H1 (cell line): ENCODE measurements at regions not wholly inside any gene's neighbourhood (a gene's known extent, or its start where the extent isn't known, plus 50 kb on each side); places are given as distances from the start of the nearest gene placed in this dataset.

ENCODE experiments used
- CTCF ChIA-PET: fragments of 300-600 bp; sonication (Branson Sonifier 250); formaldehyde crosslinking; loops from one replicate; lab custom pipeline; 2021; ENCODE audit not compliant: partially characterized antibody; lab: Charles Lee
- POLR2A ChIA-PET: fragments of 300-600 bp; sonication (Branson Sonifier 250); formaldehyde crosslinking; loops from one replicate; lab custom pipeline; 2021; ENCODE audit warnings: inconsistent platforms; ENCODE audit not compliant: partially characterized antibody; lab: Charles Lee
- DNase-seq, 2 experiments: peaks; one replicate each; pipeline versions ENCODE4 v3.0.0 to v3.0.0-alpha.2; 2010 to 2022; ENCODE audit warnings: low spot score in 2 of 2, low read depth in 1 of 2, mixed read lengths in 1 of 2
- FAIRE-seq: peaks from 2 replicates; lab custom pipeline; 2011; peaks lifted over from hg19 to GRCh38; lab: Jason Lieb, UNC
- H2AFZ ChIP-seq: 2 replicates; pipeline ENCODE4 v1.8.1; 2012; ENCODE audit warnings: low read length, inconsistent platforms
- H2AK5ac ChIP-seq: 2 replicates; pipeline ENCODE4 v1.6.1; 2013; ENCODE audit warnings: low read depth, low read length
- H2BK120ac ChIP-seq: replicated peaks from 2 replicates; pipeline ENCODE3; 2013; ENCODE audit warnings: low read depth, low read length, inconsistent platforms
- H2BK12ac ChIP-seq: 2 replicates; pipeline ENCODE4 v1.6.1; 2013; ENCODE audit warnings: low read depth, low read length
- H2BK15ac ChIP-seq: 2 replicates; pipeline ENCODE4 v1.6.1; 2013; ENCODE audit warnings: low read length
- H2BK20ac ChIP-seq: 2 replicates; pipeline ENCODE4 v1.6.1; 2013; ENCODE audit warnings: low read length
- H2BK5ac ChIP-seq: 2 replicates; pipeline ENCODE4 v1.6.1; 2013; ENCODE audit warnings: low read depth, low read length
- H3K14ac ChIP-seq: 2 replicates; pipeline ENCODE4 v1.6.1; 2013; ENCODE audit warnings: inconsistent platforms; ENCODE audit not compliant: insufficient read length
- H3K18ac ChIP-seq: 2 replicates; pipeline ENCODE4 v1.6.1; 2013; ENCODE audit warnings: low read length; ENCODE audit errors: extremely low read depth
- H3K23ac ChIP-seq: 2 replicates; pipeline ENCODE4 v1.6.1; 2013; ENCODE audit warnings: inconsistent platforms; ENCODE audit not compliant: insufficient read length
- H3K23me2 ChIP-seq: 2 replicates; pipeline ENCODE4 v1.6.1; 2013; ENCODE audit warnings: low read depth, low read length
- H3K27ac ChIP-seq: 2 replicates; pipeline ENCODE4 v1.6.1; 2011; ENCODE audit warnings: low read depth, low read length, inconsistent platforms
- H3K27me3 ChIP-seq, 4 experiments: replicated peaks in 1 of 4; 1 replicate in 1 of 4; 2 replicates in 3 of 4; pipeline versions ENCODE4 v1.6.1 to v1.8.1; 2011 to 2013; ENCODE audit warnings: low read length in 3 of 4, mild to moderate bottlenecking in 3 of 4, inconsistent platforms in 2 of 4, mixed read lengths in 2 of 4, moderate library complexity in 1 of 4; ENCODE audit not compliant: control insufficient read depth in 3 of 4, insufficient read depth in 3 of 4; ENCODE audit errors: extremely low read depth in 1 of 4
- H3K36me3 ChIP-seq, 4 experiments: 2 replicates each; pipeline versions ENCODE4 v1.6.1 to v1.8.1; 2011 to 2013; ENCODE audit warnings: mild to moderate bottlenecking in 4 of 4, low read length in 3 of 4, moderate library complexity in 2 of 4, control low read depth in 1 of 4, inconsistent platforms in 1 of 4; ENCODE audit not compliant: insufficient read depth in 4 of 4, control insufficient read depth in 2 of 4
- H3K4ac ChIP-seq: replicated peaks from 2 replicates; pipeline ENCODE3; 2013; ENCODE audit warnings: low read length, low read depth, mixed read lengths, inconsistent platforms; ENCODE audit not compliant: insufficient read length
- H3K4me1 ChIP-seq, 4 experiments: replicated peaks in 1 of 4; 1 replicate in 1 of 4; 2 replicates in 3 of 4; pipeline versions ENCODE4 v1.6.1 to v1.8.1; 2011 to 2013; ENCODE audit warnings: low read length in 3 of 4, inconsistent platforms in 2 of 4, mixed read lengths in 1 of 4; ENCODE audit not compliant: insufficient read depth in 4 of 4, control insufficient read depth in 3 of 4
- H3K4me2 ChIP-seq, 2 experiments: 2 replicates each; pipeline versions ENCODE4 v1.6.1 to v1.8.1; 2011 to 2013; ENCODE audit warnings: low read depth in 2 of 2, low read length in 2 of 2, control low read depth in 1 of 2, inconsistent platforms in 1 of 2, mild to moderate bottlenecking in 1 of 2; ENCODE audit not compliant: insufficient read depth in 1 of 2
- H3K4me3 ChIP-seq, 4 experiments: fragments of 200-600, 300-600 bp in 1 of 4; sonication (generic), shearing (Covaris generic), sonication (Bioruptor Twin) in 1 of 4; 2 replicates each; pipeline versions ENCODE4 v1.5.1 to v1.8.1; 2011 to 2016; ENCODE audit warnings: low read length in 4 of 4, low read depth in 3 of 4, control low read depth in 2 of 4, inconsistent platforms in 2 of 4, mild to moderate bottlenecking in 2 of 4, mixed read lengths in 1 of 4, moderate library complexity in 1 of 4; ENCODE audit not compliant: insufficient read depth in 2 of 4; ENCODE audit errors: extremely low read depth in 1 of 4
- H3K56ac ChIP-seq: replicated peaks from 2 replicates; pipeline ENCODE3; 2013; ENCODE audit warnings: low read depth, mild to moderate bottlenecking, mixed read lengths, low read length, inconsistent platforms; ENCODE audit not compliant: insufficient read length
- H3K79me1 ChIP-seq: 2 replicates; pipeline ENCODE4 v1.6.1; 2013; ENCODE audit warnings: low read depth, low read length, control low read depth
- H3K79me2 ChIP-seq, 2 experiments: 2 replicates each; pipeline versions ENCODE4 v1.6.1 to v1.8.1; 2012 to 2013; ENCODE audit warnings: low read length in 2 of 2, mild to moderate bottlenecking in 2 of 2, inconsistent platforms in 1 of 2; ENCODE audit not compliant: insufficient read depth in 2 of 2, control insufficient read depth in 1 of 2
- H3K9ac ChIP-seq, 4 experiments: replicated peaks in 1 of 4; 1 replicate in 1 of 4; 2 replicates in 3 of 4; pipeline versions ENCODE4 v1.6.1 to v1.8.1; 2011 to 2013; ENCODE audit warnings: low read depth in 3 of 4, low read length in 3 of 4, control low read depth in 2 of 4, mild to moderate bottlenecking in 2 of 4, moderate library complexity in 2 of 4, inconsistent platforms in 1 of 4; ENCODE audit errors: extremely low read depth in 1 of 4
- H3K9me3 ChIP-seq, 2 experiments: 2 replicates each; pipeline versions ENCODE4 v1.6.1 to v1.8.1; 2012 to 2013; ENCODE audit warnings: mild to moderate bottlenecking in 2 of 2, moderate library complexity in 2 of 2, control low read depth in 1 of 2, inconsistent platforms in 1 of 2, low read depth in 1 of 2, low read length in 1 of 2, mixed read lengths in 1 of 2; ENCODE audit not compliant: insufficient read depth in 2 of 2
- H4K20me1 ChIP-seq, 2 experiments: replicated peaks in 1 of 2; 2 replicates each; pipeline versions ENCODE3 to v1.8.1; 2011 to 2013; ENCODE audit warnings: inconsistent platforms in 2 of 2, low read length in 2 of 2, mild to moderate bottlenecking in 1 of 2; ENCODE audit not compliant: insufficient read depth in 2 of 2, control insufficient read depth in 1 of 2
- H4K5ac ChIP-seq: 2 replicates; pipeline ENCODE4 v1.6.1; 2013; ENCODE audit warnings: low read length, low read depth, mixed read lengths, inconsistent platforms; ENCODE audit not compliant: insufficient read length
- H4K8ac ChIP-seq: 2 replicates; pipeline ENCODE4 v1.8.0; 2013; ENCODE audit warnings: mild to moderate bottlenecking, moderate library complexity, low read length, inconsistent platforms; ENCODE audit not compliant: insufficient read depth; ENCODE audit errors: extremely low read depth
- H4K91ac ChIP-seq: replicated peaks from 2 replicates; pipeline ENCODE3; 2013; ENCODE audit warnings: low read length, mixed read lengths, inconsistent platforms; ENCODE audit not compliant: insufficient read length
- BCL11A ChIP-seq, 2 experiments: IDR thresholded peaks; one replicate each; pipeline ENCODE4 v1.6.1; 2011; ENCODE audit warnings: low read depth in 2 of 2, low read length in 2 of 2, mild to moderate bottlenecking in 2 of 2
- EGR1 ChIP-seq: IDR thresholded peaks from 2 replicates; pipeline ENCODE4 v1.6.1; 2011; ENCODE audit warnings: low read depth, low read length, borderline replicate concordance
- EZH2 ChIP-seq: fragments of 200-600 bp; sonication (generic); IDR thresholded peaks from 2 replicates; pipeline ENCODE4 v1.7.1; 2012; ENCODE audit warnings: low read depth, mild to moderate bottlenecking, moderate library complexity, low read length, inconsistent platforms; ENCODE audit not compliant: severe bottlenecking
- KDM1A ChIP-seq: fragments of 200-600, 300-600 bp; sonication (generic); IDR thresholded peaks from 2 replicates; pipeline ENCODE4 v1.7.1; 2016; ENCODE audit warnings: mild to moderate bottlenecking, low read length, borderline replicate concordance
- KDM4A ChIP-seq: IDR thresholded peaks from one replicate; pipeline ENCODE4 v1.7.1; 2012; ENCODE audit warnings: low read depth, mild to moderate bottlenecking, moderate library complexity, low read length, inconsistent platforms; ENCODE audit not compliant: severe bottlenecking
- MAFK ChIP-seq: IDR thresholded peaks from 2 replicates; pipeline ENCODE4 v1.6.1; 2012; ENCODE audit warnings: low read depth, mild to moderate bottlenecking, improper control_type of control experiment, low read length
- POLR2AphosphoS5 ChIP-seq: IDR thresholded peaks from 2 replicates; pipeline ENCODE4 v1.6.1; 2011; ENCODE audit warnings: low read depth, low read length
- RFX5 ChIP-seq: IDR thresholded peaks from 2 replicates; pipeline ENCODE4 v1.6.1; 2011; ENCODE audit warnings: low read depth, low read length, improper control_type of control experiment, borderline replicate concordance
- WGBS, 2 experiments: shearing (Covaris generic) in 1 of 2; methylation state at CpG; one replicate each; pipeline versions ENCODE4 v1.1.6 to v1.1.7; 2013 to 2015; ENCODE audit warnings: low lambda C conversion rate in 2 of 2, mixed read lengths in 2 of 2, inconsistent platforms in 1 of 2, low coverage in 1 of 2, missing lambda C conversion rate in 1 of 2; ENCODE audit not compliant: insufficient replicate concordance in 2 of 2, insufficient coverage in 1 of 2, insufficient read length in 1 of 2; ENCODE audit errors: extremely low coverage in 1 of 2, missing lambda C conversion rate in 1 of 2; 5-methylcytosine and 5-hydroxymethylcytosine counted together
- TF ChIP-seq, protein P1 (sequence below), 3 experiments: IDR thresholded peaks; 1 replicate in 2 of 3; 2 replicates in 1 of 3; pipeline versions ENCODE4 v1.5.1 to v1.6.1; 2011; ENCODE audit warnings: low read length in 3 of 3, mild to moderate bottlenecking in 3 of 3, inconsistent platforms in 2 of 3, low read depth in 1 of 3, moderate library complexity in 1 of 3; ENCODE audit not compliant: insufficient read depth in 1 of 3; ENCODE audit errors: control extremely low read depth in 1 of 3

- Histone ChIP-seq H4K20me1 (no peaks in the 10 kb centered on the region), H3K36me3 (no peaks in the 10 kb centered on the region), H3K18ac (no peak overlapping the region), H4K8ac (no peak overlapping the region), H3K4me3 (no peak overlapping the region), H3K4ac (no peak overlapping the region), H3K4me2 (no peak overlapping the region), H2AFZ (no peak overlapping the region), H2BK12ac (no peak overlapping the region), H3K9me3 (no peaks in the 10 kb centered on the region), H3K4me1 (no peaks in the 10 kb centered on the region), H2BK15ac (no peak overlapping the region), H3K23me2 (no peaks in the 10 kb centered on the region), H3K56ac (no peak overlapping the region), H2BK5ac (no peak overlapping the region), H3K79me1 (no peaks in the 10 kb centered on the region), H2AK5ac (no peak overlapping the region), H3K9ac (no peak overlapping the region), H3K14ac (no peak overlapping the region), H3K23ac (no peak overlapping the region), H4K5ac (no peak overlapping the region), H3K79me2 (no peaks in the 10 kb centered on the region), H2BK20ac (no peak overlapping the region), H3K27ac (no peak overlapping the region), H4K91ac (no peak overlapping the region), H3K27me3 (no peaks in the 10 kb centered on the region), H2BK120ac (no peak overlapping the region)
- WGBS, 2 experiments = 97% methylated on average over 2 of the region's 2 CpGs; no CpG with 5 or more reads in 1 of the 2 experiments
- FAIRE-seq (no peak), DNase-seq (no peak)
- ChIA-PET CTCF (no interaction called here), POLR2A (interaction anchor here (0.7 kb wide), 1 partner anchor 185 kb away, joined by 3 read pairs; no protein-coding TSS in a partner anchor)
- TF ChIP-seq, protein P1, sequence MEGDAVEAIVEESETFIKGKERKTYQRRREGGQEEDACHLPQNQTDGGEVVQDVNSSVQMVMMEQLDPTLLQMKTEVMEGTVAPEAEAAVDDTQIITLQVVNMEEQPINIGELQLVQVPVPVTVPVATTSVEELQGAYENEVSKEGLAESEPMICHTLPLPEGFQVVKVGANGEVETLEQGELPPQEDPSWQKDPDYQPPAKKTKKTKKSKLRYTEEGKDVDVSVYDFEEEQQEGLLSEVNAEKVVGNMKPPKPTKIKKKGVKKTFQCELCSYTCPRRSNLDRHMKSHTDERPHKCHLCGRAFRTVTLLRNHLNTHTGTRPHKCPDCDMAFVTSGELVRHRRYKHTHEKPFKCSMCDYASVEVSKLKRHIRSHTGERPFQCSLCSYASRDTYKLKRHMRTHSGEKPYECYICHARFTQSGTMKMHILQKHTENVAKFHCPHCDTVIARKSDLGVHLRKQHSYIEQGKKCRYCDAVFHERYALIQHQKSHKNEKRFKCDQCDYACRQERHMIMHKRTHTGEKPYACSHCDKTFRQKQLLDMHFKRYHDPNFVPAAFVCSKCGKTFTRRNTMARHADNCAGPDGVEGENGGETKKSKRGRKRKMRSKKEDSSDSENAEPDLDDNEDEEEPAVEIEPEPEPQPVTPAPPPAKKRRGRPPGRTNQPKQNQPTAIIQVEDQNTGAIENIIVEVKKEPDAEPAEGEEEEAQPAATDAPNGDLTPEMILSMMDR (IDR thresholded peaks at IDR 0.05; ENCODE audit: control extremely low read depth in 1 of 3, insufficient read depth in 1 of 3, low read depth in 1 of 3, low read length in 3 of 3) = no peak
- no peak for TF ChIP-seq EZH2
- TF ChIP-seq EGR1 = no peak
- TF ChIP-seq BCL11A (IDR thresholded peaks at IDR 0.05; ENCODE audit: low read depth in 2 of 2, low read length in 2 of 2) = no peak
- TF ChIP-seq MAFK = no peak
- TF ChIP-seq RFX5 = no peak
- TF ChIP-seq POLR2AphosphoS5 = no peak
- TF ChIP-seq KDM4A = no peak
- TF ChIP-seq KDM1A = no peak
These were observed 154.9 kb upstream of the GJE1 start for GRCh38 chr6:141977782-141978181.
